Mucosa of stomach (tissue), 1 donor: ENCODE measurements at regions not wholly inside any gene's neighbourhood (a gene's known extent, or its start where the extent isn't known, plus 50 kb on each side); places are given as distances from the start of the nearest gene placed in this dataset.

Experiments
- H3K27me3 ChIP-seq: one replicate; pipeline ENCODE4 v1.7.0; 2013; ENCODE audit warnings: mild to moderate bottlenecking, low read length; ENCODE audit not compliant: control insufficient read depth, insufficient read depth
- H3K36me3 ChIP-seq: one replicate; pipeline ENCODE4 v1.7.0; 2013; ENCODE audit warnings: low read length; ENCODE audit not compliant: control insufficient read depth, insufficient read depth
- H3K4me1 ChIP-seq: one replicate; pipeline ENCODE4 v1.7.0; 2013; ENCODE audit warnings: mild to moderate bottlenecking, low read length; ENCODE audit not compliant: control insufficient read depth, insufficient read depth
- H3K4me3 ChIP-seq: one replicate; pipeline ENCODE4 v1.7.0; 2013; ENCODE audit warnings: low read length
- H3K9ac ChIP-seq: one replicate; pipeline ENCODE4 v1.7.0; 2013; ENCODE audit warnings: mild to moderate bottlenecking, low read length, moderate library complexity
- H3K9me3 ChIP-seq: one replicate; pipeline ENCODE4 v1.7.0; 2013; ENCODE audit warnings: mild to moderate bottlenecking, low read length, moderate library complexity; ENCODE audit not compliant: control insufficient read depth
- donor health status: Pancreatic carcinoma.

- no peaks in the 10 kb centered on the region for H3K27me3 ChIP-seq
- no peak overlapping the region for H3K4me3 ChIP-seq
Observed at GRCh38 chr16:56087626-56088025, 103.7 kb upstream of the GNAO1 start.

GRCh38 chr16:56081371-56081770 lies 109.9 kb upstream of the GNAO1 start:
- no peaks in the 10 kb centered on the region for H3K9me3 ChIP-seq
- H3K36me3 ChIP-seq: no peaks in the 10 kb centered on the region
- H3K9ac ChIP-seq: no peak overlapping the region
- H3K4me3 ChIP-seq: no peak overlapping the region
- H3K4me1 ChIP-seq: no peaks in the 10 kb centered on the region
- H3K27me3 ChIP-seq: no peaks in the 10 kb centered on the region

More at GRCh38 chr16:56087626-56088025, 103.7 kb upstream of the GNAO1 start:
- Histone ChIP-seq H3K4me1 (no peaks in the 10 kb centered on the region), H3K9me3 (no peaks in the 10 kb centered on the region), H3K36me3 (no peaks in the 10 kb centered on the region), H3K9ac (no peak overlapping the region)

DNA sequence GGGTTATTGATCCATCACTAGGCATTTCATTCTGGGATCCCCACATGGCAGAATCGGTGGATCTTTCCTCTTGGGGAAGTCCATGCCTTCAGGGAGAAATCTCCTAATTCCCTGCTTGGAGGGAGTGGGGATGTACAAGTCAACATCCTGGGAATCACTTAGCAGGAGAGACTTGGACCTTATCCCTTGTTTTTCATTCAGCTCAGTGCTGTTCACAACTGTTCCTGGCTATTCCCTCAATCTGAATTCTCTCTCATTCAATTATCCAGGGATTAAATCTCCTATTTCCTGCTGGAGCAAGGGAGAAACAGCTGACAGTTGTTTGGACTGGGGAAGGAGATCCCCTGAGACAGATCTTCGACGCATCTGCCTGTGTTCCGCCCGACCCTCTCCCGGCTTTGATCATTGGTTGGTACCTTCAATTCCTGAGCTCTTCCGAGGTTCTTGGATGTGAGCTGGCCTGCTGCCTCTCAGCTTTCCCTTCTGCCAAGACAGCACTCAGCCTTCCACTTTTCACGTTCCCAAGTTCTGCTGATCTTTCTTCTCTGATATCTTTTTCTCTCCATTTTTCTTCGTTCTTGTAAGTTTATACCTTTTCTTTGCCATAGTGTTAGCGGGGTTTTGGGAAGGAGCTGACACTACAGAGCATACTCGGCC lies 115.4 kb upstream of the GNAO1 start:
- Histone ChIP-seq H3K9me3 (no peaks in the 10 kb centered on the region), H3K4me1 (no peaks in the 10 kb centered on the region)

GRCh38 chr16:56073508-56073907 lies 117.8 kb upstream of the GNAO1 start:
- Histone ChIP-seq H3K36me3 (no peaks in the 10 kb centered on the region), H3K9me3 (no peaks in the 10 kb centered on the region), H3K9ac (no peak overlapping the region), H3K4me3 (no peak overlapping the region), H3K4me1 (no peaks in the 10 kb centered on the region), H3K27me3 (no peaks in the 10 kb centered on the region)

More for the DNA sequence above, 115.4 kb upstream of the GNAO1 start:
- H3K36me3 ChIP-seq: no peaks in the 10 kb centered on the region
- no peak overlapping the region for H3K9ac ChIP-seq
- no peak overlapping the region for H3K4me3 ChIP-seq
- H3K27me3 ChIP-seq: no peaks in the 10 kb centered on the region

- Histone ChIP-seq H3K27me3 (no peaks in the 10 kb centered on the region), H3K9me3 (no peaks in the 10 kb centered on the region), H3K4me1 (no peaks in the 10 kb centered on the region), H3K36me3 (no peaks in the 10 kb centered on the region), H3K4me3 (no peak overlapping the region), H3K9ac (no peak overlapping the region)
Observed at GRCh38 chr16:56072096-56072495, 119.2 kb upstream of the GNAO1 start.

GRCh38 chr16:56068816-56069215 lies 122.5 kb upstream of the GNAO1 start:
- Histone ChIP-seq H3K36me3 (no peaks in the 10 kb centered on the region), H3K9me3 (no peaks in the 10 kb centered on the region), H3K4me1 (no peaks in the 10 kb centered on the region), H3K4me3 (no peak overlapping the region), H3K27me3 (no peaks in the 10 kb centered on the region), H3K9ac (no peak overlapping the region)

DNA sequence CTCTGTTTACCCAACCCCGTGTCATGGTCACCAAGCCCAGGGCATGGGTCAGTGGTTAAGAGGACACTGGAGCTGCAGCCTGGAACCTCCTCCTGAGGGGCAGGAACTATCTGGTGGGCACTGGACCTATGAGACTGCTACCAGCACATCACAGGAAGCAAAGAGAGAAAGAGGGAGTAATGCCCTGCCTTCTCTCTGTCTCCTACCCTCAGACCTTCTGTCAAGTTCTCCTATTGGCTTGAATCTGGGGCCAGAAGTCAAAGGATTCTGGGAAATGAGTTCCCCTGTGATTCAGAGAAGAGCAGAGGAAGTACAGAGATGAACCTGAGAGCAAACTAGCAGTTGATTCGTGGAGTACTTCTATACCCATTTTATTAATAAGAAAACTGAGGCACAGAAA lies 123.0 kb upstream of the GNAO1 start:
- no peaks in the 10 kb centered on the region for H3K27me3 ChIP-seq
- no peaks in the 10 kb centered on the region for H3K9me3 ChIP-seq
- no peak overlapping the region for H3K9ac ChIP-seq
- no peaks in the 10 kb centered on the region for H3K36me3 ChIP-seq
- no peaks in the 10 kb centered on the region for H3K4me1 ChIP-seq
- H3K4me3 ChIP-seq: no peak overlapping the region

DNA sequence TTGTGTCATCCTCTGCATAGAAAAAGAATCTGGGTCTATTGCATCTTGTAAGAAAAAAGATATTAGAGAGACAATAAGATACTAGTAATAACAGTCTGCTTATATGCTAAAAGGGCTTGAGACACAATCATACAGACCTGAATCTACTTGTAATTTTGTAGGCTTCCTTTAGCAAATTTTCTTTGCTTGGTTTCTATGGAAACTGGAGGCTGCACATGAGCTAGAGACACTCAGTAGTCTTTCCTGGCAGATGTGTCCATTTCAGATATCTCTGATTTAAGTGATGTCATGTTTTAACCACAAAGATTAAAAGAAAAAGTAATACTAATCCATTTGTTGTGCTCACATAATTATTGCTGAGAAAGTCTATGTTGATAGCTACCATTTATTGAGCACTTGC lies 123.9 kb upstream of the GNAO1 start:
- no peak overlapping the region for H3K4me3 ChIP-seq
- H3K27me3 ChIP-seq: no peaks in the 10 kb centered on the region
- no peak overlapping the region for H3K9ac ChIP-seq
- H3K36me3 ChIP-seq: no peaks in the 10 kb centered on the region
- H3K4me1 ChIP-seq: no peaks in the 10 kb centered on the region
- H3K9me3 ChIP-seq: no peaks in the 10 kb centered on the region

GRCh38 chr16:56066617-56067016 lies 124.7 kb upstream of the GNAO1 start:
- Histone ChIP-seq H3K9me3 (no peaks in the 10 kb centered on the region), H3K27me3 (no peaks in the 10 kb centered on the region)

DNA sequence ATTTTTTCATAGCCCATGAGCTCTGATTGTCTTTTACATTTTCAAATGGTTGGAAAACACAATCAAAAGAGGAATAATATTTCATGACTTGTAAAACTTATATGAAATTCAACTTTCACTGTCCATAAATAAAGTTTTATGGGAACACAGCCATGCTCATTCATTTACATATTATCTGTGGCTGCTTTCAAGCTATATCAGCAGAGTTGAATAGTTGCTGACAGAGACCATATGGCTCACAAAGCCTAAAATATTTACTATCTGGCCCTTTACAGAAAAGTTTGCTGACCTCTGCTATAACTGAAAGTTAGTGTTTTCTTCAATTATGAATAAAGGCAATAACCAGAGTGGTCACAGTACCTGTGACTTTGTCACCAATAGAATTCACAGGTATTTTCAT lies 128.2 kb upstream of the GNAO1 start:
- Histone ChIP-seq H3K9ac (no peak overlapping the region), H3K36me3 (no peaks in the 10 kb centered on the region), H3K4me1 (no peaks in the 10 kb centered on the region), H3K4me3 (no peak overlapping the region), H3K9me3 (no peaks in the 10 kb centered on the region), H3K27me3 (no peaks in the 10 kb centered on the region)

More at GRCh38 chr16:56066617-56067016, 124.7 kb upstream of the GNAO1 start:
- no peak overlapping the region for H3K9ac ChIP-seq
- H3K4me1 ChIP-seq: no peaks in the 10 kb centered on the region
- H3K4me3 ChIP-seq: no peak overlapping the region
- no peaks in the 10 kb centered on the region for H3K36me3 ChIP-seq

- no peaks in the 10 kb centered on the region for H3K27me3 ChIP-seq
- H3K4me3 ChIP-seq: no peak overlapping the region
- H3K4me1 ChIP-seq: no peaks in the 10 kb centered on the region
- H3K9ac ChIP-seq: no peak overlapping the region
- H3K9me3 ChIP-seq: no peaks in the 10 kb centered on the region
- no peaks in the 10 kb centered on the region for H3K36me3 ChIP-seq
Observed at GRCh38 chr16:56057151-56057550, 134.1 kb upstream of the GNAO1 start.

DNA sequence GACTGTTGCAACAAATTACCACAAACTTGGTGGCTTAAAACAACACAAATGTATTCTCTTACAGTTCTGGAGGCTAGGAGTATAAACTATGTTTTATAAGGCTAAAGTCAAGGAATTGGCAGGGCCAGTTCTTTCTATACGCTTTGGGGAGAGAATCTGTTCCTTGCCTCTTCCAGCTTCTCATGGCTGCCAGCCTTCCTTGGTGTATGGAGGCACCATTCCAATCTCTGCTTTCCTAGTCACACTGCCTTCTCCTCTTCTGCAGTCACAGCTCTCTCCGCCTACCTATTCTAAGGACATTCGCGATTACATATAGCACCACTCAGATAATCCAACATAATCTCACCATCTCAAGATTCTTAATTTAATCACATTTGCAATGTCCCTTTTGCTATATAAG lies 140.4 kb upstream of the GNAO1 start:
- Histone ChIP-seq H3K36me3 (no peaks in the 10 kb centered on the region), H3K4me1 (no peaks in the 10 kb centered on the region), H3K9ac (no peak overlapping the region), H3K27me3 (peaks cover 3% of the 10 kb centered on the region), H3K4me3 (no peak overlapping the region), H3K9me3 (no peaks in the 10 kb centered on the region)
